Activated B cell treated with CpG ODN at 0.5 μM for 24 hours (primary cell): ENCODE measurements at regions not wholly inside any gene's neighbourhood (a gene's known extent, or its start where the extent isn't known, plus 50 kb on each side); places are given as distances from the start of the nearest gene placed in this dataset.
"Not testable (repeated sequence)": the region's sequence is repeated elsewhere in the genome, so short reads cannot be mapped to it uniquely, and the experiment has no call there.

Source experiments
- ATAC-seq: fragments of 200-7000 bp; cut with Tn5 transposase; one replicate; pipeline ENCODE4 v1.10.0; 2021; ENCODE audit warnings: low read depth, mild to moderate bottlenecking, moderate library complexity
- CTCF ChIA-PET: fragments of 350-600 bp; sonication (Branson Sonifier 250); formaldehyde crosslinking; loops from one replicate; lab custom pipeline; 2021; ENCODE audit warnings: antibody characterized with exemption; lab: Charles Lee
- POLR2A ChIA-PET: fragments of 350-600 bp; sonication (Branson Sonifier 250); formaldehyde crosslinking; loops from one replicate; lab custom pipeline; 2021; ENCODE audit warnings: antibody characterized with exemption; lab: Charles Lee
- DNase-seq: peaks from one replicate; pipeline ENCODE4 v3.0.0; 2022
- H3K27ac Mint-ChIP-seq: one replicate; pipeline ENCODE4 v1.8.0; 2020; ENCODE audit warnings: mixed read lengths
- H3K27me3 Mint-ChIP-seq: one replicate; pipeline ENCODE4 v1.8.0; 2021; ENCODE audit warnings: mixed read lengths
- H3K36me3 Mint-ChIP-seq: one replicate; pipeline ENCODE4 v1.8.0; 2021; ENCODE audit warnings: low read depth, mixed read lengths
- H3K4me1 Mint-ChIP-seq: one replicate; pipeline ENCODE4 v1.8.0; 2021; ENCODE audit warnings: mixed read lengths
- H3K4me3 Mint-ChIP-seq: one replicate; pipeline ENCODE4 v1.8.0; 2020; ENCODE audit warnings: mild to moderate bottlenecking, mixed read lengths
- H3K9me3 Mint-ChIP-seq: one replicate; pipeline ENCODE4 v1.8.0; 2020; ENCODE audit warnings: mixed read lengths
- CTCF ChIP-seq: fragments of 200-600 bp; IDR thresholded peaks from one replicate; pipeline ENCODE4 v1.8.0; 2022; ENCODE audit warnings: antibody characterized with exemption, mild to moderate bottlenecking
- intact Hi-C: fragments of 100-400 bp; cut with micrococcal nuclease; formaldehyde crosslinking; loops from one replicate; pipeline ENCODE4 v1.15.1; 2024

- Mint-ChIP-seq H3K27me3 (no peaks in the 10 kb centered on the region), H3K4me3 (peak overlapping the region; percentile 7), H3K36me3 (peaks cover 3% of the 10 kb centered on the region), H3K27ac (peak overlapping the region; percentile 76), H3K4me1 (peaks cover 53% of the 10 kb centered on the region), H3K9me3 (peaks cover 2% of the 10 kb centered on the region)
- POLR2A ChIA-PET, result interaction anchor here (1.4 kb wide), 1 partner anchor 11 kb away, joined by 3 read pairs; no protein-coding TSS in a partner anchor
- no peak for TF ChIP-seq CTCF
- no peak for ATAC-seq
- CTCF ChIA-PET, result no interaction called here
- intact Hi-C loops, result no loop called here
- no peak for DNase-seq
Measured at GRCh38 chr5:89324990-89325389, 442.0 kb upstream of the MEF2C start.

- no peaks in the 10 kb centered on the region for H3K36me3 Mint-ChIP-seq
- H3K27ac Mint-ChIP-seq, result peak overlapping the region; percentile 46
- peaks cover 45% of the 10 kb centered on the region for H3K4me1 Mint-ChIP-seq
- intact Hi-C loops, result no loop called here
- no peaks in the 10 kb centered on the region for H3K27me3 Mint-ChIP-seq
- H3K4me3 Mint-ChIP-seq, result no peak overlapping the region
- ChIA-PET POLR2A (no interaction called here), CTCF (no interaction called here)
- no peak for TF ChIP-seq CTCF
- no peaks in the 10 kb centered on the region for H3K9me3 Mint-ChIP-seq
- ATAC-seq, result no peak
- DNase-seq, result no peak
Measured at GRCh38 chr5:89320421-89321277, 437.7 kb upstream of the MEF2C start.

GRCh38 chr5:89317838-89318237, 434.9 kb upstream of the MEF2C start:
- POLR2A ChIA-PET, result interaction anchor here (0.6 to 0.7 kb wide), 2 partner anchors 479 to 913 kb away, joined by 4 to 8 read pairs; no protein-coding TSS in a partner anchor
- H3K27ac Mint-ChIP-seq, result peak overlapping the region; percentile 42
- DNase-seq, H3K27me3 Mint-ChIP-seq, intact Hi-C loops, ATAC-seq, H3K36me3 Mint-ChIP-seq, H3K4me3 Mint-ChIP-seq, H3K9me3 Mint-ChIP-seq, CTCF ChIA-PET: not testable (repeated sequence)
- peaks cover 52% of the 10 kb centered on the region for H3K4me1 Mint-ChIP-seq

GRCh38 chr5:89315286-89316100, 432.5 kb upstream of the MEF2C start:
- intact Hi-C loops, result loop anchor here (2.0 kb wide), 1 partner anchor 17 kb away; no protein-coding TSS in a partner anchor
- Mint-ChIP-seq H3K9me3 (no peaks in the 10 kb centered on the region), H3K36me3 (no peaks in the 10 kb centered on the region), H3K27me3 (no peaks in the 10 kb centered on the region), H3K4me3 (no peak overlapping the region), H3K27ac (peak overlapping the region; percentile 96), H3K4me1 (peaks cover 47% of the 10 kb centered on the region)
- ChIA-PET POLR2A (interaction anchor here (0.6 to 4.2 kb wide), 10 partner anchors 13 to 502 kb away, joined by 3 to 50 read pairs (median 14); partner anchors contain the start of gene MEF2C), CTCF (interaction anchor here (2.8 kb wide), 1 partner anchor 28 kb away, joined by 11 read pairs; no protein-coding TSS in a partner anchor)
- DNase-seq (no peak), ATAC-seq (no peak)
- no peak for TF ChIP-seq CTCF

- intact Hi-C loops, result loop anchor here (1.0 to 5.0 kb wide), 11 partner anchors 11 to 585 kb away; partner anchors contain the start of gene MEF2C
- ChIA-PET CTCF (interaction anchor here (1.4 to 2.8 kb wide), 7 partner anchors 12 to 582 kb away, joined by 4 to 14 read pairs (median 7); no protein-coding TSS in a partner anchor), POLR2A (interaction anchor here (0.6 to 4.2 kb wide), 29 partner anchors 9 to 1096 kb away, joined by 3 to 50 read pairs (median 5); partner anchors contain the start of genes CETN3 and MEF2C)
- no peaks in the 10 kb centered on the region for H3K27me3 Mint-ChIP-seq
- ATAC-seq (peak; percentile 94), DNase-seq (no peak)
- no peak for TF ChIP-seq CTCF
- peaks cover 48% of the 10 kb centered on the region for H3K4me1 Mint-ChIP-seq
- H3K9me3 Mint-ChIP-seq, result no peaks in the 10 kb centered on the region
- no peaks in the 10 kb centered on the region for H3K36me3 Mint-ChIP-seq
- peak overlapping the region; percentile 96 for H3K27ac Mint-ChIP-seq
- H3K4me3 Mint-ChIP-seq, result peak overlapping the region; percentile 66
Measured at GRCh38 chr5:89313804-89314588, 431.0 kb upstream of the MEF2C start.
